Panc1 (cell line): ENCODE measurements at regions not wholly inside any gene's neighbourhood (a gene's known extent, or its start where the extent isn't known, plus 50 kb on each side); places are given as distances from the start of the nearest gene placed in this dataset.

Experiments used
- ATAC-seq: fragments of 200-7000 bp; cut with Tn5 transposase; 2 replicates; pipeline ENCODE4 v1.9.1; 2020; ENCODE audit warnings: mild to moderate bottlenecking, moderate library complexity
- BruUV-seq: library from RNA; stranded (reverse); fragments of 400-500 nt; replicated peaks from 2 replicates; lab custom pipeline; 2021; lab: Mats Ljungman, UMichigan
- CTCF ChIA-PET: fragments of 300-600 bp; sonication (Branson Sonifier 250); formaldehyde crosslinking; loops from one replicate; lab custom pipeline; 2022; ENCODE audit warnings: antibody characterized with exemption; lab: Charles Lee
- POLR2A ChIA-PET: fragments of 300-600 bp; sonication (Branson Sonifier 250); formaldehyde crosslinking; loops from one replicate; lab custom pipeline; 2022; ENCODE audit warnings: antibody characterized with exemption; lab: Charles Lee
- DNase-seq: peaks from one replicate; pipeline ENCODE4 v3.0.0-alpha.2; 2010; ENCODE audit warnings: low read depth, low spot score
- H3K27ac ChIP-seq: 2 replicates; pipeline ENCODE4 v1.5.1; 2011; ENCODE audit warnings: mild to moderate bottlenecking, low read length, inconsistent platforms
- H3K27me3 ChIP-seq: fragments of 200-500 bp; sonication (Bioruptor generic); 2 replicates; pipeline ENCODE4 v1.6.0; 2014; ENCODE audit warnings: low read length, inconsistent platforms; ENCODE audit not compliant: control insufficient read depth, insufficient read depth
- H3K36me3 ChIP-seq: fragments of 200-500 bp; sonication (Bioruptor generic); 2 replicates; pipeline ENCODE4 v1.5.1; 2014; ENCODE audit warnings: inconsistent platforms, mild to moderate bottlenecking, low read length, moderate library complexity; ENCODE audit not compliant: control insufficient read depth, insufficient read depth
- H3K4me1 ChIP-seq: 2 replicates; pipeline ENCODE4 v1.5.1; 2011; ENCODE audit warnings: inconsistent platforms, mild to moderate bottlenecking, low read length, moderate library complexity; ENCODE audit not compliant: control insufficient read depth, insufficient read depth
- H3K4me3 ChIP-seq, 2 experiments: 2 replicates each; pipeline ENCODE4 v1.5.1; 2011 to 2012; ENCODE audit warnings: low read depth in 2 of 2, low read length in 2 of 2, mild to moderate bottlenecking in 2 of 2, inconsistent platforms in 1 of 2, moderate library complexity in 1 of 2
- H3K9me3 ChIP-seq: fragments of 200-500 bp; sonication (Bioruptor generic); 2 replicates; pipeline ENCODE4 v1.5.1; 2014; ENCODE audit warnings: low read depth, mild to moderate bottlenecking, inconsistent platforms, low read length, moderate library complexity; ENCODE audit not compliant: control insufficient read depth, insufficient read depth
- POLR2AphosphoS5 ChIP-seq: IDR thresholded peaks from 2 replicates; pipeline ENCODE4 v1.6.1; 2012; ENCODE audit warnings: mild to moderate bottlenecking, low read depth, low read length, moderate library complexity
- SIN3A ChIP-seq: IDR thresholded peaks from 2 replicates; pipeline ENCODE4 v1.6.1; 2012; ENCODE audit warnings: low read depth, mild to moderate bottlenecking, low read length, moderate library complexity, borderline replicate concordance; ENCODE audit not compliant: insufficient read depth
- TCF7L2 ChIP-seq: IDR thresholded peaks from 2 replicates; pipeline ENCODE4 v1.6.1; 2011; ENCODE audit warnings: mild to moderate bottlenecking, low read depth, low read length, inconsistent platforms
- in situ Hi-C: cut with HindIII; loops from 2 replicates; pipeline ENCODE4 v1.10.0; 2016; ENCODE audit warnings: low sequenced_read_pairs, low pct_unique_long_range_greater_than_20kb
- intact Hi-C: fragments of 100-400 bp; cut with micrococcal nuclease; formaldehyde crosslinking; loops from one replicate; pipeline ENCODE4 v1.10.0; 2022; ENCODE audit not compliant: unreplicated experiment
- TF ChIP-seq, protein P1 (sequence below): fragments of 450-650 bp; IDR thresholded peaks from 2 replicates; pipeline ENCODE4 v1.5.1; 2017; ENCODE audit warnings: mild to moderate bottlenecking
- TF ChIP-seq, protein P2 (sequence below), 2 experiments: IDR thresholded peaks; 2 replicates each; pipeline ENCODE4 v1.6.1; 2011 to 2012; ENCODE audit warnings: low read depth in 2 of 2, control low read depth in 1 of 2, low read length in 1 of 2, mild to moderate bottlenecking in 1 of 2, moderate library complexity in 1 of 2; ENCODE audit not compliant: insufficient read depth in 1 of 2

DNA sequence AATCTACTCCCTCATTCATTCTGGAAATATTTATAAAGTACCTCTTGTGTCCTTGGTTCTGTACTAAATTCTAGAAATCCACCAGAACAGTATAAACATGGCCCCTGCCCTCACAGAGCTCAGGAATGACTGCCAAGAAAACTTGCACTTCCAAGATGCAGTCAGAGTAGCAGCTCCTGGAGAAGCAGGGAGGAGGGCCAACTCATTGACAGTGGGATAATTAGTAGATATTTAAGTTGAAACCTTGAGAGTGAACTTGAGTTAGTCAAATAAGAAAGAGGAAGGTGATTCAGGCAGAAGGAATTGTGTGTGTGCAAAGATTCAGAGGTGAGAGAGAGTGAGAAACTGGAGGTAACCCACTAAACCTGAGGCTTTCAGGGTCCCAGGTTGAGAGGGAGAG is 182.2 kb upstream of the INHBA start:
- ATAC-seq: no peak

DNA sequence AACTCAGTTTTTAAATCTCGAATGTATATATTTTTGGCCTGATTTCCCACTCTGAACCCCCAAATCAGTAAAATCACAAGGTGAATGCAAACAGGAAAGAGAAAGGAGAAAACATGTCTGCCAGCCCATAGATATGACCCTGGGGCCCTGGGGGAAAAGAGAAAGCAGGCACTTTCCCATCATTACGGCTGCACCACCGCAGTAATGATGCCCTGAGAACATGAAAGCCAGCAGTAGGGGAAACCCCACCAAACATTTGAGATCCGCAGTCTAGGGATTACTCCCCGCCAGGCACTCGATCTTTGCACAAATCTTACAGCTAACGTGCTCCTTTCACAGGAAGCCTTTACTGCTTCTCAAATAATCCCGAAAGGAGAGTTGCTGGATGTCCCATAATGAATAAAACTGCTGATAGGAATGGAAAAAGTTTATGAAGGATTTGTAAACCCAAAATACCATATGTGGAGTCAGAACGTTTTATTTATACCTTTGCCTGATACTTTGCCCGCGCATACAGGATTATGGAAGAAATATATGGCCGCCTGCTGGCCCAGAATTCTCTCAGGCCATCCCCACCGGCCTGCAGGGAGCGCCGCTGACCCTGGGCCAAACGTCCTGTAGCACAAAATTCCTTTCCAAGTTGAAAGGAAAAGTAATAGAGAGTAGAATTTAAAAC is 180.0 kb upstream of the INHBA start:
- POLR2A ChIA-PET: no interaction called here
- in situ Hi-C loops: no loop called here
- TF ChIP-seq SIN3A: no peak
- no peak for TF ChIP-seq TCF7L2
- TF ChIP-seq, protein P1, sequence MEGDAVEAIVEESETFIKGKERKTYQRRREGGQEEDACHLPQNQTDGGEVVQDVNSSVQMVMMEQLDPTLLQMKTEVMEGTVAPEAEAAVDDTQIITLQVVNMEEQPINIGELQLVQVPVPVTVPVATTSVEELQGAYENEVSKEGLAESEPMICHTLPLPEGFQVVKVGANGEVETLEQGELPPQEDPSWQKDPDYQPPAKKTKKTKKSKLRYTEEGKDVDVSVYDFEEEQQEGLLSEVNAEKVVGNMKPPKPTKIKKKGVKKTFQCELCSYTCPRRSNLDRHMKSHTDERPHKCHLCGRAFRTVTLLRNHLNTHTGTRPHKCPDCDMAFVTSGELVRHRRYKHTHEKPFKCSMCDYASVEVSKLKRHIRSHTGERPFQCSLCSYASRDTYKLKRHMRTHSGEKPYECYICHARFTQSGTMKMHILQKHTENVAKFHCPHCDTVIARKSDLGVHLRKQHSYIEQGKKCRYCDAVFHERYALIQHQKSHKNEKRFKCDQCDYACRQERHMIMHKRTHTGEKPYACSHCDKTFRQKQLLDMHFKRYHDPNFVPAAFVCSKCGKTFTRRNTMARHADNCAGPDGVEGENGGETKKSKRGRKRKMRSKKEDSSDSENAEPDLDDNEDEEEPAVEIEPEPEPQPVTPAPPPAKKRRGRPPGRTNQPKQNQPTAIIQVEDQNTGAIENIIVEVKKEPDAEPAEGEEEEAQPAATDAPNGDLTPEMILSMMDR: no peak
- TF ChIP-seq POLR2AphosphoS5: no peak
- TF ChIP-seq, protein P2, sequence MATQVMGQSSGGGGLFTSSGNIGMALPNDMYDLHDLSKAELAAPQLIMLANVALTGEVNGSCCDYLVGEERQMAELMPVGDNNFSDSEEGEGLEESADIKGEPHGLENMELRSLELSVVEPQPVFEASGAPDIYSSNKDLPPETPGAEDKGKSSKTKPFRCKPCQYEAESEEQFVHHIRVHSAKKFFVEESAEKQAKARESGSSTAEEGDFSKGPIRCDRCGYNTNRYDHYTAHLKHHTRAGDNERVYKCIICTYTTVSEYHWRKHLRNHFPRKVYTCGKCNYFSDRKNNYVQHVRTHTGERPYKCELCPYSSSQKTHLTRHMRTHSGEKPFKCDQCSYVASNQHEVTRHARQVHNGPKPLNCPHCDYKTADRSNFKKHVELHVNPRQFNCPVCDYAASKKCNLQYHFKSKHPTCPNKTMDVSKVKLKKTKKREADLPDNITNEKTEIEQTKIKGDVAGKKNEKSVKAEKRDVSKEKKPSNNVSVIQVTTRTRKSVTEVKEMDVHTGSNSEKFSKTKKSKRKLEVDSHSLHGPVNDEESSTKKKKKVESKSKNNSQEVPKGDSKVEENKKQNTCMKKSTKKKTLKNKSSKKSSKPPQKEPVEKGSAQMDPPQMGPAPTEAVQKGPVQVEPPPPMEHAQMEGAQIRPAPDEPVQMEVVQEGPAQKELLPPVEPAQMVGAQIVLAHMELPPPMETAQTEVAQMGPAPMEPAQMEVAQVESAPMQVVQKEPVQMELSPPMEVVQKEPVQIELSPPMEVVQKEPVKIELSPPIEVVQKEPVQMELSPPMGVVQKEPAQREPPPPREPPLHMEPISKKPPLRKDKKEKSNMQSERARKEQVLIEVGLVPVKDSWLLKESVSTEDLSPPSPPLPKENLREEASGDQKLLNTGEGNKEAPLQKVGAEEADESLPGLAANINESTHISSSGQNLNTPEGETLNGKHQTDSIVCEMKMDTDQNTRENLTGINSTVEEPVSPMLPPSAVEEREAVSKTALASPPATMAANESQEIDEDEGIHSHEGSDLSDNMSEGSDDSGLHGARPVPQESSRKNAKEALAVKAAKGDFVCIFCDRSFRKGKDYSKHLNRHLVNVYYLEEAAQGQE (IDR thresholded peaks at IDR 0.05; ENCODE audit: insufficient read depth in 1 of 2, low read depth in 2 of 2, low read length in 1 of 2): no peak
- CTCF ChIA-PET: no interaction called here
- Histone ChIP-seq H3K4me1 (no peaks in the 10 kb centered on the region), H3K36me3 (no peaks in the 10 kb centered on the region), H3K9me3 (no peaks in the 10 kb centered on the region), H3K27me3 (no peaks in the 10 kb centered on the region), H3K27ac (no peak overlapping the region), H3K4me3 (no peak overlapping the region)
- no TSS peak for BruUV-seq
- intact Hi-C loops: no loop called here
- DNase-seq: no peak
- ATAC-seq: no peak

More for the DNA sequence above, 182.2 kb upstream of the INHBA start:
- no peak overlapping the region for H3K27ac ChIP-seq
- BruUV-seq: no TSS peak
- H3K4me3 ChIP-seq: no peak overlapping the region
- H3K27me3 ChIP-seq: no peaks in the 10 kb centered on the region
- H3K36me3 ChIP-seq: no peaks in the 10 kb centered on the region
- no peaks in the 10 kb centered on the region for H3K9me3 ChIP-seq
- intact Hi-C loops: no loop called here
- no peak for DNase-seq
- TF ChIP-seq, protein P2 (IDR thresholded peaks at IDR 0.05; ENCODE audit: insufficient read depth in 1 of 2, low read depth in 2 of 2, low read length in 1 of 2): no peak
- TF ChIP-seq SIN3A (no peak), POLR2AphosphoS5 (no peak), TCF7L2 (no peak)
- TF ChIP-seq, protein P1: no peak
- H3K4me1 ChIP-seq: no peaks in the 10 kb centered on the region
- ChIA-PET POLR2A (no interaction called here), CTCF (no interaction called here)
- in situ Hi-C loops: no loop called here
